Lower leg skin (tissue), 4 donors: ENCODE measurements at regions not wholly inside any gene's neighbourhood (a gene's known extent, or its start where the extent isn't known, plus 50 kb on each side); places are given as distances from the start of the nearest gene placed in this dataset.

ENCODE experiments used
- DNase-seq, 2 donors: peaks; one replicate each; pipeline ENCODE4 v3.0.0-alpha.2; 2019; ENCODE audit warnings: low spot score in 2 of 2
- H3K4me3 ChIP-seq: fragments of 200-600 bp; sonication (generic); 2 replicates; pipeline ENCODE4 v1.5.1; 2017; ENCODE audit warnings: mild to moderate bottlenecking, low read depth; ENCODE audit not compliant: poor library complexity, severe bottlenecking
- CTCF ChIP-seq, 3 donors: fragments of 450-650 bp; IDR thresholded peaks; one replicate each; pipeline ENCODE4 v1.5.1; 2016; ENCODE audit warnings: antibody characterized with exemption in 3 of 3, mild to moderate bottlenecking in 3 of 3, moderate library complexity in 2 of 3
- POLR2A ChIP-seq, 2 donors: fragments of 450-650 bp; IDR thresholded peaks; one replicate each; pipeline ENCODE4 v1.6.1; 2016 to 2017; ENCODE audit warnings: antibody characterized with exemption in 2 of 2, mild to moderate bottlenecking in 1 of 2, moderate library complexity in 1 of 2
- WGBS, 2 donors: methylation state at CpG; one replicate each; pipeline ENCODE4 v1.1.5; 2018; 5-methylcytosine and 5-hydroxymethylcytosine counted together
- intact Hi-C: fragments of 100-400 bp; cut with DNase I; formaldehyde crosslinking; loops from one replicate; pipeline ENCODE4 v1.15.0; 2023; ENCODE audit warnings: low total_unique reads

- 76 to 77% methylated on average over 17 of the region's 17 CpGs for WGBS, 2 donors
- TF ChIP-seq CTCF (IDR thresholded peaks at IDR 0.05), result no peak
- no peak for TF ChIP-seq POLR2A (IDR thresholded peaks at IDR 0.05)
- intact Hi-C loops, result no loop called here
- H3K4me3 ChIP-seq, result no peak overlapping the region
- DNase-seq, result peak in 1 of 2 donors; percentile 80
Observed at GRCh38 chr14:104423701-104424405, 155.7 kb upstream of the C14orf180 start.

GRCh38 chr14:104424406-104425072 is 155.0 kb upstream of the C14orf180 start:
- H3K4me3 ChIP-seq, result no peak overlapping the region
- DNase-seq, result peak in 1 of 2 donors; percentile 60
- TF ChIP-seq POLR2A (IDR thresholded peaks at IDR 0.05) (no peak), CTCF (IDR thresholded peaks at IDR 0.05) (no peak)
- 20 to 31% methylated on average over 19 to 23 of the region's 24 CpGs for WGBS, 2 donors
- intact Hi-C loops, result no loop called here

GRCh38 chr14:104425171-104425681 is 154.3 kb upstream of the C14orf180 start:
- peak in 1 of 2 donors; percentile 63 for DNase-seq
- intact Hi-C loops, result no loop called here
- no peak for TF ChIP-seq POLR2A (IDR thresholded peaks at IDR 0.05)
- TF ChIP-seq CTCF (IDR thresholded peaks at IDR 0.05), result no peak
- WGBS, 2 donors, result 76 to 78% methylated on average over 16 of the region's 16 CpGs
- no peak overlapping the region for H3K4me3 ChIP-seq

- WGBS, 2 donors, result 80 to 86% methylated on average over 20 of the region's 20 CpGs
- intact Hi-C loops, result no loop called here
- H3K4me3 ChIP-seq, result no peak overlapping the region
- TF ChIP-seq POLR2A (IDR thresholded peaks at IDR 0.05), result no peak
- no peak for TF ChIP-seq CTCF (IDR thresholded peaks at IDR 0.05)
- DNase-seq, result peak in 1 of 2 donors; percentile 59
Observed at GRCh38 chr14:104425763-104426646, 153.6 kb upstream of the C14orf180 start.

- DNase-seq, result peak in 1 of 2 donors; percentile 74
Observed at GRCh38 chr14:104427131-104427851, 152.3 kb upstream of the C14orf180 start.

More at GRCh38 chr14:104427131-104427851, 152.3 kb upstream of the C14orf180 start:
- intact Hi-C loops, result no loop called here
- WGBS, 2 donors, result 71 to 76% methylated on average over 15 to 21 of the region's 21 CpGs
- H3K4me3 ChIP-seq, result no peak overlapping the region
- no peak for TF ChIP-seq CTCF (IDR thresholded peaks at IDR 0.05)
- no peak for TF ChIP-seq POLR2A (IDR thresholded peaks at IDR 0.05)
